GM18508 (cell line): ENCODE measurements at regions not wholly inside any gene's neighbourhood (a gene's known extent, or its start where the extent isn't known, plus 50 kb on each side); places are given as distances from the start of the nearest gene placed in this dataset.
"Not testable (repeated sequence)": the region's sequence is repeated elsewhere in the genome, so short reads cannot be mapped to it uniquely, and the experiment has no call there.

Source experiments
- ATAC-seq: cut with Tn5 transposase; IDR thresholded peaks from one replicate; pipeline ENCODE4 v1.9.1; 2021; ENCODE audit warnings: moderate number of reproducible peaks; ENCODE audit not compliant: insufficient read depth, unreplicated experiment

GRCh38 chr13:75180805-75181455 is 301.0 kb downstream of the TBC1D4 start:
- ATAC-seq, result no peak

DNA sequence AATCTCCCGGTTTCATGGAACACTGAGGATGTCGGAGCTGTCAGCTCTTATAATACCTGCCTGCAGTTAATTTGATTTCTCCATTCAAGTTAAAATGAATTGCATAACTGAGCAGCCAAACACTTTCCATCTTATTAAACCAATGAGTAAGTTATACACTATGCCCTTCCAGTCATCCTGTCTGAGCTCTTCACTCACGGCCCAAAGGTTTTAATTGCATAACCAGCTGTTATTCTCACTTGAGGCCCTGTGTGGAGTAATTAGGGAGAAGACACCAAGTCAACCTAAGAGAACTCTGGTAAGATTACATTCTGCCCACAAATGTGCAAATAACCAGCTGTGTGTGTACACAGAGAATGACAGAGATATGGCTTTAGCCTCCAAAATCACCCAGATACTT is 303.5 kb downstream of the TBC1D4 start:
- no peak for ATAC-seq

- ATAC-seq, result no peak
Observed at GRCh38 chr13:75175575-75175974, 306.4 kb downstream of the TBC1D4 start.

DNA sequence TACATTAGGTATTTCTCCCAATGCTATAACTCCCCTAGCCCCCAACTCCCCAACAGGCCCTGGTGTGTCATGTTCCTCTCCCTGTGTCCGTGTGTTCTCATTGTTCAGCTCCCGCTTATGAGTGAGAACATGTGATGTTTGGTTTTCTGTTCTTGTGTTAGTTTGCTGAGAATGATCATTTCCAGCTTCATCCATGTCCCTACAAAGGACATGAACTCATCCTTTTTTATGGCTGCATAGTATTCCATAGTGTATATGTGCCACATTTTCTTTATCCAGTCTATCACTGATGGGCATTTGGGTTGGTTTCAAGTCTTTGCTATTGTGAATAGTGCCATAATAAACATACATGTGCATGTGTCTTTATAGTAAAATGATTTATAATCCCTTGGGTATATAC is 306.9 kb downstream of the TBC1D4 start:
- ATAC-seq, result not testable (repeated sequence)

DNA sequence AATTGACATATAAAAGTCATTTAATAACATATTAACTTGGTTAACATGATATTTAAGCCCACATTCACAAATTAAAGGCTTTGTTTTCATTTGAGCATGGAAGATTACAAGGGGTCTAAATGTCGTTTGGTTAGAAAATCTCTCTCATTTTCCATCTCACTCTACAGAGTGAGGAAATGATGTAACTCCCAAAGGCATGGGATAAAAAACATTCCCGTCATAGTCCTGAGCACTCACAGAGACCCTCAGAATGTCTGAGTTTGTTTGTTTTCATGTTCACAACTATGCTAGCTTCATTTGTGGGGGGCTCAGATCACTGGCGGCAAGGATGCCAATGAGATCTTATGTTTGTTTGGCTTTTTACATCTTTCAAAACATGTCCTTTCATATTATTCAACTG is 307.5 kb downstream of the TBC1D4 start:
- ATAC-seq, result no peak

DNA sequence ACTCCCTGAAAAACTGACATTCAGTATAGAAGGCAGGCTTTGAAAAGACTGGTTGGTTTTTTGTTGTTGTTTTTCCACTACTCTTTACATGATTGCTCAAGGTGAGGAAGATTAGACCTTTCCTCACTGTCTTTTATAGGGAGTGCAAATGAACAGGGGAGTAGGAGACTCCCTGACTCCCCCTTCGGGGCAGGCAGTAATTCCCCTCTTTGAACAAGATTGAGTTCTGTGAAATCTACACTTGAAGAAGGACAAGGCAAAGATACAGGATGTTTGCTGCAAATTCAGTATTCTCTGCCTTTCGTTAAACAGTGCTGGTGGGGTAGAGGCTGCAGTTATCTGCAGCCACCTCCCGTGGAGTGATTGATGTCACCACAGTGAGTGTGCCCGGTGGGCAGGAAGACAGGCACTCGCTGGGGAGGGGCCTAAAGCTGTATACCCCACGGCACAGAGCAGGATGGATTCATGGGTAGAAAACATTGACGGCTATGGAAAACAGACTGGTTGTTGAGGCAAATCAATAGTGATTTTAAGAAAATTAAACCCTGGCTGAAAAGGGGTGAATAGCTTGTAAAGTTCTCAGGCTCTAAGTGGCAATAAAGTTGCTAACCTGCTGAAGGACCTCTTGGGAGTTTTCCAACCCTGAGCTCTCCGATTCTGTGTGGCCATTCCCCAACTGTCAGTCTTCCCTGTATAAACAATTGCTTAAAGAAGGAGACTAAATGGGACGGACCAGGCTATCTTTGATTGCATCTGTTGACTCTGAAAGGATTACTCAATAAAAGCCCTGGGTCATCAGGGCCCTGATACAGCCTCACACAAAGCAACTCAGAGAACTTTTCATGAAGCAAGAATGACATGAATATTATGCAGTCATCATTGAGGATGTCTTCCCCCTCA is 308.3 kb downstream of the TBC1D4 start:
- no peak for ATAC-seq

DNA sequence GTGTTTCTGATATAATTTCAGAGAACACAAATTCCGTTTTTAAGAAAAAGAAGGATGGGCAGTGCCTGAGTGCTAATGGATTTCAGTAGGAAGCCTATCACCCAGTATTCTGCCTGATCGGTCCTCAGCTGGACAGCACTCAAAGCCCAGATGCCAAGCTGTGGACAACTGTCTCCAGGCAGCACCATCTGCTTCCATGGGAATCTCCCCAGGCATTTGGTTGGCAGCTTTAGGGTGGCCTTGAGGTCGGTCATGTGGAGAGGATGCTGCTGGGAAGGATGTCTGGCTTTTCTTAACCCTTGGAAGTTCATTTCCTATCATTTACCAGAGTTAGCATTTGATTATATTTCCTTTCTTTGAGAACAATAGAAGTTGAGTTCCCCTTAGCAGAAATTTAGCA is 311.7 kb downstream of the TBC1D4 start:
- no peak for ATAC-seq

DNA sequence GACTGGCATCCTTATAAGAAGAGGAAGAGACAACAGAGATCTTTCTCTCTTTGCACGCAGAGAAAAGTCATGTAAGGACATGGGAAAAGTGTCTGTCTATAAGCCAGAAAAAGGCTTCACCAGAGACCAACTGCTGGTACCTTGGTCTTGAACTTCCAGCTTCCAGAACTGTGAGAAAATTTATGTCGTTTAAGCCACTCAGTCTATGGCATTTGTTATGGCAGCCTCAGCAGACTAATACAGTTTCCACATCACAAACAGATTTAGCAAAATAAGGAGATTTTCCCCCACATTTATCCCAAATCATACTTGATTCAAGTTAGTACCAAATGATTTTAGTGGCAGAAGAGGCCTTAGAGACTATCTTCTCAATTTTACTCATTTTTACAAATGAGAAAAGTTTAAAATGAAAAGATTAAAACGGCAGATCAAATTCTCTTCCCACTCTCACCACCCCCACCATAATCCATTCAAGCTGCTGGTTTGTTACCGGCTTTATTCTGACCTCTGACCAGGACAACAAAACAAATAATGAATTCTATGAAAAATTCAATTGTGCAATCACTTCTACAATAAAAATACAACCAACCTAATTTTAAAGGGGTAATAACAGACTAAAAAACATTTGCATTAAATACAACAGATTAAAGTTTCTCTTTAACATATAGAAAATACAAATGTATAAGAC is 316.3 kb downstream of the TBC1D4 start:
- ATAC-seq, result no peak

DNA sequence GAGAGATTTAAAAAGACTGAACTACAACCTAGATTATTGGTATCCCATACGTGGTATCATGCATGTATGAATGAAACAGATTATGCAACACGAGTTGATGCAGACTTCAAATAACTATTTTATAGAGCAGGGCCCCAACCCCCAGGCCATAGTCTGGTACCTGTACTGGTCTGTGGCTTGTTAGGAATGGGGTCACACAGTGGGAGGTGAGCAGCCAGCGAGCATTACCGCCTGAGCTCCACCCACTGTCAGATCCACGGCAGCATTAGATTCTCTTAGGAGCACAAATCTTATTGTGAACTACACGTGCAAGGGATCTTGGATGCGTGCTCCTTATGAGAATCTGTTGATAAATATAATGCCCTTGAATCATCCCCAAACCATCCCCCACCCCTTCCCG is 320.2 kb downstream of the TBC1D4 start:
- no peak for ATAC-seq

DNA sequence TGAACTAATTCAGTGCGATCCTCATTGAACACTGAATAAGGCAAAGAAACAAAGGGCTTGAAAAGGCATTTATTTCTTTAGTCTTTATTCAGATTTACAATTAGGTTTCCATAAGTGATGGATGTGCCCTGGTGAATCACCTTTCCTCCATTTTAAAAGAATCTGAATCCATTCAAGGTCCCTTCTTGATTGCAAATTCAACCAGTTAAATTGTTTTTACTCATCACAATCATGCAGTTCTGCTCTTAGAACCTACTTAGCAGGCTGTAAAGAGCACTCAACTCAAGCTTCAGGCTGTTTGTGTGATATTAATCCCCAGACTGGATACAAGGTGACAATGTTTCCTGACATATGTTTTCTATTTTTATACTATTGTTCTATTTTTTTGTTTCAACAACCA is 321.0 kb downstream of the TBC1D4 start:
- ATAC-seq, result no peak

DNA sequence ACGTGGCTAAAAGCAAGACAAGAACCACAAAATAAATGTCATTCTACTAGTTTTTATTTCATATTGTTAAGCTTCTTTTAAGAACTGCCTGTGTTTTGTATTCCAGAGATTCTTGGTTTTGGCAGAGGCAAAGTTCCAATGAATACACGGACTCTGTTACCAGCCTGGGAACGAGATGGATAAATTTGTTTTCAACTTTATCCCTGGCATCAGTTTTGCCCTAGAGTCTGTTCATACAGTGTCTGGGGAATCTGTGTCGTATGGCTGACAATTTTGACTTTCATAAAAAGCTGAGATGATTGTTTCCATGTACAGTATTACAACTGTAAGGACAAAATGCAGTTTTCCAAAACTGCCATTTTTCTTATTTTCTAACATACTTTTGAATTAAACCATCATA is 327.6 kb downstream of the TBC1D4 start:
- ATAC-seq, result no peak

- no peak for ATAC-seq
Observed at GRCh38 chr13:75153834-75154233, 328.1 kb downstream of the TBC1D4 start.

GRCh38 chr13:75153386-75153785 is 328.6 kb downstream of the TBC1D4 start:
- no peak for ATAC-seq

DNA sequence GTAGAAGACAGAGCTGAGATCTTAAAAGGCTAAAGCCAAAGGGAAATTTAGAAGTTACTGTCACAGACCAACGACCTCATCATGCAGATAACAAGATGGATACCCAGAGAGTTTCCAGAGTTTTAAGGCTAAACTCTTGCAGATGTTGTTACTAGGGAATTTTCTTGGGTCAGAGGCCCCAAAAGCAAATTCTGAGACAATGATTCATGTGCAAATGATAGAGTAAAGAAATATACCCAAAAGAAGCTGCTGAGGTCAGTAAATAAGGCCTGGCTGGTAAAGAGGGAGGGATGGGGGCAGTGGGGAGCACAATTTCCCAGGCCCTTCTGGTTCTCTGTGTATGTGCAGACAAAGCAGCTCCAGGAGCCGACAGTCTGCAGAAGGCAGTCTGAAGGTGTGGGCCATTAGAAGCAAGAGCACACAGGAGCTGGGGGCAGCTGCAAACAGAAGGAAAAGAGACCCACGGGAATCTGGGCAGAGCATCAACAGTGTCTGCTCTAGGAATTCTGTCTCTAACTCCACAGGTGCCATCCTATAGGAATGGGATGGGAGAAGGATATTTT is 330.8 kb downstream of the TBC1D4 start:
- ATAC-seq, result no peak

DNA sequence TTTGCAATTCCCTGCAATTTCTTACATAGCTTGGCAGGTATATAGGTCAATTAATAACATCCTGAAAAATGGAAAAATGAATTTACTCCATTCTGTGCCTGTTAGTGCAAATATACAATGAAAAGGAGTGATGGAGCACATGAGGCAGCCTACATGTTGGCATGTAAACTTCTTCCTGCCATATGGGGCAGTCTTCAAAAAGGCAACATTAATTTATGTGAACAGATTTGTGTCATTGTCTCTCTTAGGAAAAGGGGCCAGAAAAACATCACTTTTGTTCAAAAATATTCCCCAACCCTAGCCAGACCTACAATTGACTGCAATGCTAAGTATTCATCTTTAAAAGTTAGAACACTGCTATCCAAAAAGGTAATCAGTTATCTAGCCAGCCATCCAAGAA is 332.2 kb downstream of the TBC1D4 start:
- no peak for ATAC-seq

GRCh38 chr13:75147946-75148345 is 334.0 kb downstream of the TBC1D4 start:
- ATAC-seq, result no peak

- ATAC-seq, result no peak
Observed at GRCh38 chr13:75146436-75146835, 335.5 kb downstream of the TBC1D4 start.

GRCh38 chr13:75145927-75146326 is 336.0 kb downstream of the TBC1D4 start:
- ATAC-seq, result no peak

DNA sequence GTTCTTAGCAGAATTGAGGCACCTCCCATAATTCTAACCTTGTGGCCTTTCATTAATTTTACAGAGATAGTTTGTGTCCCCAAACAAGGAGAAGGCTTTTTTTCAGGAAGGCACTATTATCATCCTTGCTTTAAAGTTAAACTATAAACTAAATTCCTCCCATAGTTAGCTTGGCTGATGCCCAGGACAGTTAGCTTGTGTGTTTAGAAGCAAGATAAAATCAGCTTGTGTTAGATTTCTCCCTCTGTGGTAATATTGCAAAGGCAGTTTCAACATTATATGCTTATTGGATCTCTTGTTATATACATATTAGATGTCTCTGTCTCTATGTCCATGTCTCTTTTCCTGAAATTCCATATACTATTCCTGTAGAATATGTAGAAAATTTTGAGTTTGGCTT is 342.7 kb downstream of the TBC1D4 start:
- no peak for ATAC-seq

- ATAC-seq, result no peak
Observed at GRCh38 chr13:75137911-75138571, 343.9 kb downstream of the TBC1D4 start.
